ENCODE measurements at regions not wholly inside any gene's neighbourhood (a gene's known extent, or its start where the extent isn't known, plus 50 kb on each side); places are given as distances from the start of the nearest gene placed in this dataset.

- Histone ChIP-seq H3K9ac (ENCODE audit: low read length) (no peak overlapping the region), H2AFZ (ENCODE audit: low read depth, low read length, poor library complexity, severe bottlenecking) (no peak overlapping the region), H3K27ac (ENCODE audit: low read depth, low read length) (no peak overlapping the region), H3K9me2 (ENCODE audit: insufficient read depth) (no peaks in the 10 kb centered on the region), H3K36me3 (ENCODE audit: control insufficient read depth in 1 of 2, insufficient read depth in 2 of 2, low read length in 2 of 2) (no peaks in the 10 kb centered on the region), H3K4me3 (replicated peaks in 1 of 2; ENCODE audit: low read depth in 1 of 2, low read length in 2 of 2) (no peak overlapping the region), H3K4me2 (ENCODE audit: low read length) (no peak overlapping the region), H3K27me3 (ENCODE audit: insufficient read depth, low read length) (no peaks in the 10 kb centered on the region), H3K9me3 (ENCODE audit: control insufficient read depth in 1 of 2, insufficient read depth in 1 of 2, low read depth in 1 of 2, low read length in 2 of 2) (no peaks in the 10 kb centered on the region), H3K79me2 (ENCODE audit: insufficient read depth, low read length) (no peaks in the 10 kb centered on the region), H3K4me1 (ENCODE audit: control insufficient read depth in 1 of 2, insufficient read depth in 2 of 2, low read length in 2 of 2) (no peaks in the 10 kb centered on the region), H4K20me1 (ENCODE audit: insufficient read depth) (no peaks in the 10 kb centered on the region)
- intact Hi-C loops (cut with micrococcal nuclease): no loop called here
- no TSS peak for BruUV-seq (replicated peaks)
- RAD21 ChIA-PET (ENCODE audit: low non-redundant PET in 1 of 2, low total read pairs in 2 of 2, uncharacterized antibody in 2 of 2, unreplicated experiment in 2 of 2): no interaction called here
- TF ChIP-seq JUND (IDR thresholded peaks at IDR 0.05) (no peak), YY1 (IDR thresholded peaks at IDR 0.05; ENCODE audit: extremely low read depth, insufficient replicate concordance, low read depth, low read length) (no peak), ZNF274 (IDR thresholded peaks at IDR 0.05; ENCODE audit: low read depth, low read length) (no peak), SP1 (IDR thresholded peaks at IDR 0.05; ENCODE audit: low read depth) (no peak), EZH2phosphoT487 (IDR thresholded peaks at IDR 0.05; ENCODE audit: borderline replicate concordance) (no peak), ELF1 (IDR thresholded peaks at IDR 0.05; ENCODE audit: borderline replicate concordance, low read depth) (no peak), RAD21 (IDR thresholded peaks at IDR 0.05; ENCODE audit: low read depth) (no peak), POLR2AphosphoS5 (IDR thresholded peaks at IDR 0.05; ENCODE audit: low read depth, low read length) (no peak), SIN3A (IDR thresholded peaks at IDR 0.05; ENCODE audit: low read depth) (no peak), EZH2 (IDR thresholded peaks at IDR 0.05) (no peak), ZFX (IDR thresholded peaks at IDR 0.05) (no peak), ZBTB33 (IDR thresholded peaks at IDR 0.05; ENCODE audit: extremely low read depth, insufficient replicate concordance, low read length) (no peak), SRF (IDR thresholded peaks at IDR 0.05; ENCODE audit: low read depth) (no peak)
- TF ChIP-seq, protein P1, sequence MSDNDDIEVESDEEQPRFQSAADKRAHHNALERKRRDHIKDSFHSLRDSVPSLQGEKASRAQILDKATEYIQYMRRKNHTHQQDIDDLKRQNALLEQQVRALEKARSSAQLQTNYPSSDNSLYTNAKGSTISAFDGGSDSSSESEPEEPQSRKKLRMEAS (IDR thresholded peaks at IDR 0.05): no peak
- TF ChIP-seq, protein P2, sequence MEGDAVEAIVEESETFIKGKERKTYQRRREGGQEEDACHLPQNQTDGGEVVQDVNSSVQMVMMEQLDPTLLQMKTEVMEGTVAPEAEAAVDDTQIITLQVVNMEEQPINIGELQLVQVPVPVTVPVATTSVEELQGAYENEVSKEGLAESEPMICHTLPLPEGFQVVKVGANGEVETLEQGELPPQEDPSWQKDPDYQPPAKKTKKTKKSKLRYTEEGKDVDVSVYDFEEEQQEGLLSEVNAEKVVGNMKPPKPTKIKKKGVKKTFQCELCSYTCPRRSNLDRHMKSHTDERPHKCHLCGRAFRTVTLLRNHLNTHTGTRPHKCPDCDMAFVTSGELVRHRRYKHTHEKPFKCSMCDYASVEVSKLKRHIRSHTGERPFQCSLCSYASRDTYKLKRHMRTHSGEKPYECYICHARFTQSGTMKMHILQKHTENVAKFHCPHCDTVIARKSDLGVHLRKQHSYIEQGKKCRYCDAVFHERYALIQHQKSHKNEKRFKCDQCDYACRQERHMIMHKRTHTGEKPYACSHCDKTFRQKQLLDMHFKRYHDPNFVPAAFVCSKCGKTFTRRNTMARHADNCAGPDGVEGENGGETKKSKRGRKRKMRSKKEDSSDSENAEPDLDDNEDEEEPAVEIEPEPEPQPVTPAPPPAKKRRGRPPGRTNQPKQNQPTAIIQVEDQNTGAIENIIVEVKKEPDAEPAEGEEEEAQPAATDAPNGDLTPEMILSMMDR (IDR thresholded peaks at IDR 0.05 in 2 of 3, conservative IDR thresholded peaks at IDR 0.05 in 1 of 3; ENCODE audit: borderline replicate concordance in 1 of 3, insufficient read depth in 1 of 3, low read depth in 2 of 3, low read length in 2 of 3): no peak
- ATAC-seq (no peak), DNase-seq (ENCODE audit: low read depth, low spot score) (no peak)
- CTCF ChIA-PET: no interaction called here
- POLR2A ChIA-PET: no interaction called here
These were observed 213.8 kb upstream of the ZFP64 start for GRCh38 chr20:52405417-52405816.

Data from HCT116 (cell line).